A673 (cell line): ENCODE measurements at regions not wholly inside any gene's neighbourhood (a gene's known extent, or its start where the extent isn't known, plus 50 kb on each side); places are given as distances from the start of the nearest gene placed in this dataset.

ENCODE experiments used
- EZH2 ChIP-seq: fragments of 200-600 bp; sonication (generic); IDR thresholded peaks from 2 replicates; pipeline ENCODE4 v1.6.1; 2017; ENCODE audit warnings: borderline replicate concordance, low read depth, mild to moderate bottlenecking, mixed read lengths, antibody characterized with exemption, low read length; ENCODE audit not compliant: poor library complexity, severe bottlenecking
- TF ChIP-seq, protein P1 (sequence below): fragments of 300-800, 200-600 bp; sonication (generic); conservative IDR thresholded peaks from 2 replicates; pipeline ENCODE4 v1.5.1; 2017; ENCODE audit warnings: low read depth, mild to moderate bottlenecking, antibody characterized with exemption, low read length, moderate library complexity, mixed read lengths

- TF ChIP-seq, protein P1, sequence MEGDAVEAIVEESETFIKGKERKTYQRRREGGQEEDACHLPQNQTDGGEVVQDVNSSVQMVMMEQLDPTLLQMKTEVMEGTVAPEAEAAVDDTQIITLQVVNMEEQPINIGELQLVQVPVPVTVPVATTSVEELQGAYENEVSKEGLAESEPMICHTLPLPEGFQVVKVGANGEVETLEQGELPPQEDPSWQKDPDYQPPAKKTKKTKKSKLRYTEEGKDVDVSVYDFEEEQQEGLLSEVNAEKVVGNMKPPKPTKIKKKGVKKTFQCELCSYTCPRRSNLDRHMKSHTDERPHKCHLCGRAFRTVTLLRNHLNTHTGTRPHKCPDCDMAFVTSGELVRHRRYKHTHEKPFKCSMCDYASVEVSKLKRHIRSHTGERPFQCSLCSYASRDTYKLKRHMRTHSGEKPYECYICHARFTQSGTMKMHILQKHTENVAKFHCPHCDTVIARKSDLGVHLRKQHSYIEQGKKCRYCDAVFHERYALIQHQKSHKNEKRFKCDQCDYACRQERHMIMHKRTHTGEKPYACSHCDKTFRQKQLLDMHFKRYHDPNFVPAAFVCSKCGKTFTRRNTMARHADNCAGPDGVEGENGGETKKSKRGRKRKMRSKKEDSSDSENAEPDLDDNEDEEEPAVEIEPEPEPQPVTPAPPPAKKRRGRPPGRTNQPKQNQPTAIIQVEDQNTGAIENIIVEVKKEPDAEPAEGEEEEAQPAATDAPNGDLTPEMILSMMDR = no peak
- no peak for TF ChIP-seq EZH2
Observed at GRCh38 chr6:63114610-63115211, 96.6 kb upstream of the FKBP1C start.
